GM12878 (cell line): ENCODE measurements at regions not wholly inside any gene's neighbourhood (a gene's known extent, or its start where the extent isn't known, plus 50 kb on each side); places are given as distances from the start of the nearest gene placed in this dataset.

ENCODE experiments used
- ATAC-seq: fragments of 200-7000 bp; cut with Tn5 transposase; 3 replicates; pipeline ENCODE4 v1.9.1; 2020; ENCODE audit warnings: mild to moderate bottlenecking, moderate library complexity
- BruUV-seq: library from RNA; stranded (reverse); fragments of 400-500 nt; replicated peaks from 2 replicates; lab custom pipeline; 2021; lab: Mats Ljungman, UMichigan
- CTCF ChIA-PET: fragments of 300-600 bp; sonication (Branson Sonifier 250); formaldehyde crosslinking; extraction: SDS; loops from one replicate; lab custom pipeline; 2021; ENCODE audit warnings: inconsistent platforms; lab: Yijun Ruan, JAX
- POLR2A ChIA-PET: fragments of 350-600 bp; formaldehyde crosslinking; extraction: SDS; loops from one replicate; lab custom pipeline; 2021; ENCODE audit warnings: inconsistent platforms; lab: Charles Lee
- RAD21 ChIA-PET: fragments of 300-600 bp; sonication (Branson Sonifier 250); formaldehyde crosslinking; loops from one replicate; lab custom pipeline; 2023; ENCODE audit warnings: antibody characterized with exemption; ENCODE audit not compliant: unreplicated experiment; lab: Charles Lee
- SMC1A ChIA-PET: fragments of 300-600 bp; sonication (Branson Sonifier 250); formaldehyde crosslinking; loops from one replicate; lab custom pipeline; 2023; ENCODE audit not compliant: unreplicated experiment, uncharacterized antibody; lab: Charles Lee
- DNase-seq: peaks from one replicate; pipeline ENCODE4 v3.0.0-alpha.2; 2011; ENCODE audit warnings: low read depth, low spot score
- FAIRE-seq: peaks from 3 replicates; lab custom pipeline; 2011; peaks lifted over from hg19 to GRCh38; lab: Jason Lieb, UNC
- H2AFZ ChIP-seq: 2 replicates; pipeline ENCODE4 v1.6.0; 2011; ENCODE audit warnings: low read depth, low read length, control low read depth; ENCODE audit not compliant: control insufficient read depth
- H3K27ac ChIP-seq: 2 replicates; pipeline ENCODE4 v1.5.1; 2011; ENCODE audit warnings: control low read depth; ENCODE audit not compliant: control insufficient read depth, insufficient read depth
- H3K27me3 ChIP-seq, 2 experiments: replicated peaks in 1 of 2; 2 replicates each; pipeline versions ENCODE4 v1.6.0 to v1.6.1; 2011; ENCODE audit warnings: low read length in 1 of 2; ENCODE audit not compliant: control insufficient read depth in 2 of 2, insufficient read depth in 2 of 2
- H3K36me3 ChIP-seq, 2 experiments: 2 replicates each; pipeline ENCODE4 v1.5.1; 2011; ENCODE audit warnings: low read length in 1 of 2; ENCODE audit not compliant: control insufficient read depth in 2 of 2, insufficient read depth in 2 of 2
- H3K4me1 ChIP-seq: 2 replicates; pipeline ENCODE4 v1.6.1; 2011; ENCODE audit warnings: mild to moderate bottlenecking, low read length, moderate library complexity, mixed read lengths; ENCODE audit not compliant: control insufficient read depth, insufficient read depth
- H3K4me2 ChIP-seq: 2 replicates; pipeline ENCODE4 v1.6.0; 2011; ENCODE audit warnings: control low read depth; ENCODE audit not compliant: control insufficient read depth, insufficient read depth
- H3K4me3 ChIP-seq: fragments of 200-600 bp; sonication (generic); 2 replicates; pipeline ENCODE4 v1.5.1; 2016
- H3K79me2 ChIP-seq: 2 replicates; pipeline ENCODE4 v1.6.0; 2011; ENCODE audit warnings: low read length; ENCODE audit not compliant: control insufficient read depth, insufficient read depth
- H3K9ac ChIP-seq: 2 replicates; pipeline ENCODE4 v1.8.0; 2011; ENCODE audit warnings: low read length, control low read depth, mixed read lengths; ENCODE audit not compliant: control insufficient read depth, insufficient read depth
- H3K9me3 ChIP-seq: replicated peaks from 3 replicates; pipeline ENCODE4 v1.5.1; 2011; ENCODE audit warnings: mild to moderate bottlenecking, low read length; ENCODE audit not compliant: control insufficient read depth, insufficient read depth
- H4K20me1 ChIP-seq: 2 replicates; pipeline ENCODE4 v1.6.0; 2011; ENCODE audit not compliant: control insufficient read depth, insufficient read depth
- CREM ChIP-seq: IDR thresholded peaks from 2 replicates; pipeline ENCODE4 v1.6.1; 2014; ENCODE audit warnings: antibody characterized with exemption, low read depth
- EED ChIP-seq: sonication (generic); IDR thresholded peaks from 2 replicates; pipeline ENCODE4 v1.6.1; 2016; ENCODE audit warnings: antibody characterized with exemption, low read depth
- MEF2A ChIP-seq: IDR thresholded peaks from 2 replicates; pipeline ENCODE4 v1.6.1; 2011; ENCODE audit warnings: low read depth, mild to moderate bottlenecking, low read length, moderate library complexity; ENCODE audit not compliant: insufficient read depth
- NBN ChIP-seq: fragments of 450-650 bp; IDR thresholded peaks from 2 replicates; pipeline ENCODE4 v1.6.1; 2016
- NFYB ChIP-seq: IDR thresholded peaks from 2 replicates; pipeline ENCODE4 v1.6.1; 2011; ENCODE audit warnings: low read depth, mild to moderate bottlenecking, low read length, improper control_type of control experiment, moderate library complexity; ENCODE audit not compliant: insufficient read depth
- PML ChIP-seq: IDR thresholded peaks from 2 replicates; pipeline ENCODE4 v1.6.1; 2012; ENCODE audit warnings: low read length, inconsistent platforms
- SMARCA5 ChIP-seq: fragments of 450-650 bp; IDR thresholded peaks from 2 replicates; pipeline ENCODE4 v1.6.1; 2017; ENCODE audit warnings: mild to moderate bottlenecking
- SMC3 ChIP-seq: IDR thresholded peaks from 2 replicates; pipeline ENCODE4 v1.6.1; 2011; ENCODE audit warnings: low read length, improper control_type of control experiment, borderline replicate concordance
- SREBF2 ChIP-seq: IDR thresholded peaks from 2 replicates; pipeline ENCODE4 v1.6.1; 2012; ENCODE audit warnings: mild to moderate bottlenecking, low read length
- SRF ChIP-seq, 2 experiments: IDR thresholded peaks; 2 replicates each; pipeline ENCODE4 v1.6.1; 2011; ENCODE audit warnings: low read depth in 2 of 2, low read length in 2 of 2, mild to moderate bottlenecking in 1 of 2, moderate library complexity in 1 of 2
- TAF1 ChIP-seq: IDR thresholded peaks from 2 replicates; pipeline ENCODE4 v1.6.1; 2011; ENCODE audit warnings: mild to moderate bottlenecking, low read depth, low read length, borderline replicate concordance
- ZNF217 ChIP-seq: fragments of 450-650 bp; IDR thresholded peaks from 2 replicates; pipeline ENCODE4 v1.6.1; 2017; ENCODE audit warnings: antibody characterized with exemption, mild to moderate bottlenecking
- ZNF274 ChIP-seq: IDR thresholded peaks from one replicate; pipeline ENCODE4 v1.8.0; 2011; ENCODE audit not compliant: insufficient read length, insufficient read depth
- ZNF592 ChIP-seq: fragments of 450-650 bp; IDR thresholded peaks from 2 replicates; pipeline ENCODE4 v1.6.1; 2017; ENCODE audit warnings: mild to moderate bottlenecking, moderate library complexity
- WGBS: methylation state at CpG from one replicate; pipeline ENCODE4 v1.1.6; 2016; ENCODE audit warnings: low lambda C conversion rate; ENCODE audit not compliant: insufficient replicate concordance, insufficient coverage; ENCODE audit errors: missing lambda C conversion rate; 5-methylcytosine and 5-hydroxymethylcytosine counted together
- in situ Hi-C: fragments of 300-500 bp; cut with MboI; formaldehyde crosslinking; loops from 9 replicates; pipeline ENCODE4 v1.14.3; 2018; ENCODE audit warnings: mixed read lengths
- intact Hi-C: fragments of 100-400 bp; cut with micrococcal nuclease; formaldehyde crosslinking; loops from one replicate; pipeline ENCODE4 v1.14.2; 2022; ENCODE audit not compliant: unreplicated experiment

DNA sequence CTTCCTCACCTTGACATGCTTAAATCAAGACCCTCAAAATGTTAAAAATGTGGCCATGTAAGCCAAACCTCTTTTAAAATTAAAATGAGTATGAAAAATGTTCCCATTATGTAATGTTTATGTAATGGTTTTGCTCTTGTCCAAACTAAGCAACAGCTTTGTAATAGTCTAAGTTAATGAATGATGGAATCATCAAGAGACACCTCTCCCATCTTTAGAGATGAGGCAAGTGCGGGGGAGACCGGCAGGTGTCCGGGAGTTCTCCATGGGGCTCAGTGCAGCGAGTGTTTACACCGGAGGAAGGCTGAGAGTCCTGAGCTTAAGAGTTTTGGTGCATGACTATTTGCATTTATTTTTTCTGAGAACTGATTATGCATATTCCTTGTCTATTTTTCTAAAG, 384.9 kb upstream of the RNF32 start:
- no TSS peak for BruUV-seq
- intact Hi-C loops: no loop called here
- no peak overlapping the region for H3K4me3 ChIP-seq
- H4K20me1 ChIP-seq: no peaks in the 10 kb centered on the region
- ChIA-PET RAD21 (no interaction called here), POLR2A (no interaction called here), CTCF (no interaction called here), SMC1A (interaction anchor here (1.2 kb wide), 1 partner anchor 15 kb away, joined by 4 read pairs; no protein-coding TSS in a partner anchor)
- ATAC-seq: no peak
- no peaks in the 10 kb centered on the region for H3K36me3 ChIP-seq
- H2AFZ ChIP-seq: no peak overlapping the region
- no peak overlapping the region for H3K9ac ChIP-seq
- DNase-seq: no peak
- no peaks in the 10 kb centered on the region for H3K79me2 ChIP-seq
- in situ Hi-C loops: no loop called here
- H3K27ac ChIP-seq: no peak overlapping the region
- H3K9me3 ChIP-seq: no peaks in the 10 kb centered on the region; the same call in 1 of the 3 replicates
- FAIRE-seq: no peak
- no peaks in the 10 kb centered on the region for H3K27me3 ChIP-seq
- WGBS: 25% methylated on average over 5 of the region's 5 CpGs
- no peaks in the 10 kb centered on the region for H3K4me1 ChIP-seq
- TF ChIP-seq MEF2A: no peak
- no peak for TF ChIP-seq NFYB
- TF ChIP-seq CREM: no peak
- no peak for TF ChIP-seq SMC3
- no peak for TF ChIP-seq EED
- no peak for TF ChIP-seq SMARCA5
- no peak for TF ChIP-seq NBN
- TF ChIP-seq ZNF274: no peak
- no peak for TF ChIP-seq TAF1
- no peak for TF ChIP-seq SRF (IDR thresholded peaks at IDR 0.05; ENCODE audit: low read depth in 2 of 2, low read length in 2 of 2)
- TF ChIP-seq SREBF2: no peak
- TF ChIP-seq ZNF592: no peak
- TF ChIP-seq ZNF217: no peak
- TF ChIP-seq PML: no peak
- no peak overlapping the region for H3K4me2 ChIP-seq
